Peyer's patch (tissue), 4 donors: ENCODE measurements at regions not wholly inside any gene's neighbourhood (a gene's known extent, or its start where the extent isn't known, plus 50 kb on each side); places are given as distances from the start of the nearest gene placed in this dataset.

ENCODE experiments used
- DNase-seq, 3 donors: peaks; one replicate each; pipeline ENCODE4 v3.0.0-alpha.2; 2017 to 2019
- H3K27ac ChIP-seq, 4 donors: fragments of 200-600 bp; sonication (generic); one replicate each; pipeline ENCODE4 v1.5.1; 2016 to 2019
- H3K27me3 ChIP-seq, 2 donors: fragments of 200-600 bp; sonication (generic); one replicate each; pipeline ENCODE4 v1.5.1; 2019
- H3K36me3 ChIP-seq, 3 donors: fragments of 200-600 bp; sonication (generic); one replicate each; pipeline ENCODE4 v1.5.1; 2016 to 2019
- H3K4me1 ChIP-seq, 4 donors: fragments of 200-600 bp; sonication (generic); one replicate each; pipeline ENCODE4 v1.5.1; 2016 to 2019
- H3K4me3 ChIP-seq, 4 donors: fragments of 200-600 bp; sonication (generic); 1 replicate in 3 of 4; 2 replicates in 1 of 4; pipeline ENCODE4 v1.5.1; 2016 to 2019; ENCODE audit warnings: mild to moderate bottlenecking in 1 of 4
- H3K9me3 ChIP-seq, 4 donors: fragments of 200-600 bp; sonication (generic); one replicate each; pipeline ENCODE4 v1.5.1; 2016 to 2019; ENCODE audit warnings: mild to moderate bottlenecking in 1 of 4
- CTCF ChIP-seq, 6 experiments: fragments of 450-650 bp in 4 of 6; fragments of 200-600 bp in 2 of 6; sonication (generic) in 1 of 6; IDR thresholded peaks; one replicate each; pipeline ENCODE4 v1.5.1; 2017 to 2019; ENCODE audit warnings: antibody characterized with exemption in 6 of 6, mild to moderate bottlenecking in 3 of 6, moderate library complexity in 1 of 6
- POLR2A ChIP-seq, 2 donors: fragments of 450-650 bp; IDR thresholded peaks; one replicate each; pipeline ENCODE4 v1.5.1; 2017; ENCODE audit warnings: antibody characterized with exemption in 2 of 2, mild to moderate bottlenecking in 2 of 2, moderate library complexity in 2 of 2

- peak in 4 of 6 experiments; percentile 43 to 68 (median 58) for TF ChIP-seq CTCF (IDR thresholded peaks at IDR 0.05)
- TF ChIP-seq POLR2A (IDR thresholded peaks at IDR 0.05) = no peak
- no peak overlapping the region for H3K4me3 ChIP-seq
- no peaks in the 10 kb centered on the region for H3K36me3 ChIP-seq
- H3K4me1 ChIP-seq = no peaks in the 10 kb centered on the region
- no peak overlapping the region for H3K27ac ChIP-seq
- peaks cover 0 to 3% of the 10 kb centered on the region in 2 donors for H3K27me3 ChIP-seq
- H3K9me3 ChIP-seq = no peaks in the 10 kb centered on the region
- DNase-seq = no peak
Observed at GRCh38 chr11:88231894-88232482, 56.7 kb upstream of the RAB38 start.

GRCh38 chr11:88229303-88229702, 54.1 kb upstream of the RAB38 start:
- H3K4me3 ChIP-seq = no peak overlapping the region
- no peak overlapping the region for H3K27ac ChIP-seq
- no peaks in the 10 kb centered on the region for H3K36me3 ChIP-seq
- H3K27me3 ChIP-seq = peaks cover 0 to 3% of the 10 kb centered on the region in 2 donors
- no peak for TF ChIP-seq CTCF (IDR thresholded peaks at IDR 0.05)
- no peaks in the 10 kb centered on the region for H3K4me1 ChIP-seq
- H3K9me3 ChIP-seq = no peaks in the 10 kb centered on the region
- no peak for DNase-seq
